OCI-LY1 (cell line): ENCODE measurements at regions not wholly inside any gene's neighbourhood (a gene's known extent, or its start where the extent isn't known, plus 50 kb on each side); places are given as distances from the start of the nearest gene placed in this dataset.
"Not testable (repeated sequence)": the region's sequence is repeated elsewhere in the genome, so short reads cannot be mapped to it uniquely, and the experiment has no call there.

Experiments used
- EZH2 ChIP-seq: fragments of 200-600 bp; sonication (generic), shearing (Covaris generic); IDR thresholded peaks from 2 replicates; pipeline ENCODE4 v1.8.0; 2017; ENCODE audit warnings: borderline replicate concordance, mixed run types, mild to moderate bottlenecking, antibody characterized with exemption, low read length, moderate library complexity, mixed read lengths
- TF ChIP-seq, protein P1 (sequence below): fragments of 200-600 bp; sonication (generic), shearing (Covaris generic); IDR thresholded peaks from 2 replicates; pipeline ENCODE4 v1.5.1; 2017; ENCODE audit warnings: mild to moderate bottlenecking, antibody characterized with exemption, low read length, moderate library complexity, mixed read lengths

DNA sequence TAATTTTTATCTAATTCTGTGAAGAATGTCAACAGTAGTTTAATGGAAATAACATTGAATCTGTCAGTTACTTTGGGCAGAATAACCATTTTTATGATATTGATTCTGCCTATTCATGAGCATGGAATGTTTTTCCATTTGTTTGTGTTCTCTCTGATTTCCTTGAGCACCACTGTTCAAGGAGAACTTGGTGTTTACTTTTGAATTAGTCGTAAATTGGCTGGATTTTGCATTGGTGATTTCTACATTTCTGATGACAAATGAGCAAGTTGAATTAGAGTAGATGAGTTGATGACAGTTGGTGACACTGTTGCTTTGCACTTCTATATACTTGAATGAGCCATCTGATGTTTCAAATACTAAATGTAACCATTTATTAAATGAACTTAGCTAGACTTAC lies 1007.3 kb upstream of the ADAMTS5 start:
- TF ChIP-seq, protein P1, sequence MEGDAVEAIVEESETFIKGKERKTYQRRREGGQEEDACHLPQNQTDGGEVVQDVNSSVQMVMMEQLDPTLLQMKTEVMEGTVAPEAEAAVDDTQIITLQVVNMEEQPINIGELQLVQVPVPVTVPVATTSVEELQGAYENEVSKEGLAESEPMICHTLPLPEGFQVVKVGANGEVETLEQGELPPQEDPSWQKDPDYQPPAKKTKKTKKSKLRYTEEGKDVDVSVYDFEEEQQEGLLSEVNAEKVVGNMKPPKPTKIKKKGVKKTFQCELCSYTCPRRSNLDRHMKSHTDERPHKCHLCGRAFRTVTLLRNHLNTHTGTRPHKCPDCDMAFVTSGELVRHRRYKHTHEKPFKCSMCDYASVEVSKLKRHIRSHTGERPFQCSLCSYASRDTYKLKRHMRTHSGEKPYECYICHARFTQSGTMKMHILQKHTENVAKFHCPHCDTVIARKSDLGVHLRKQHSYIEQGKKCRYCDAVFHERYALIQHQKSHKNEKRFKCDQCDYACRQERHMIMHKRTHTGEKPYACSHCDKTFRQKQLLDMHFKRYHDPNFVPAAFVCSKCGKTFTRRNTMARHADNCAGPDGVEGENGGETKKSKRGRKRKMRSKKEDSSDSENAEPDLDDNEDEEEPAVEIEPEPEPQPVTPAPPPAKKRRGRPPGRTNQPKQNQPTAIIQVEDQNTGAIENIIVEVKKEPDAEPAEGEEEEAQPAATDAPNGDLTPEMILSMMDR = not testable (repeated sequence)
- not testable (repeated sequence) for TF ChIP-seq EZH2
